Adrenal gland (tissue), 5 donors: ENCODE measurements at regions not wholly inside any gene's neighbourhood (a gene's known extent, or its start where the extent isn't known, plus 50 kb on each side); places are given as distances from the start of the nearest gene placed in this dataset.
"Not testable (repeated sequence)": the region's sequence is repeated elsewhere in the genome, so short reads cannot be mapped to it uniquely, and the experiment has no call there.

Experiments used
- POLR2A ChIP-seq, 2 donors: fragments of 450-650 bp; IDR thresholded peaks; one replicate each; pipeline ENCODE4 v1.6.1; 2017; ENCODE audit warnings: antibody characterized with exemption in 2 of 2, mild to moderate bottlenecking in 2 of 2, moderate library complexity in 1 of 2
- TF ChIP-seq, protein P1 (sequence below), 6 experiments: fragments of 450-650 bp in 4 of 6; fragments of 200-600 bp in 2 of 6; sonication (generic) in 1 of 6; IDR thresholded peaks; 1 replicate in 5 of 6; 2 replicates in 1 of 6; pipeline versions ENCODE4 v1.5.1 to v1.8.0; 2016 to 2021; ENCODE audit warnings: antibody characterized with exemption in 6 of 6, mild to moderate bottlenecking in 2 of 6, moderate library complexity in 1 of 6
- donor health status: DM: no; HTN: no; CAD: no.

- TF ChIP-seq, protein P1, sequence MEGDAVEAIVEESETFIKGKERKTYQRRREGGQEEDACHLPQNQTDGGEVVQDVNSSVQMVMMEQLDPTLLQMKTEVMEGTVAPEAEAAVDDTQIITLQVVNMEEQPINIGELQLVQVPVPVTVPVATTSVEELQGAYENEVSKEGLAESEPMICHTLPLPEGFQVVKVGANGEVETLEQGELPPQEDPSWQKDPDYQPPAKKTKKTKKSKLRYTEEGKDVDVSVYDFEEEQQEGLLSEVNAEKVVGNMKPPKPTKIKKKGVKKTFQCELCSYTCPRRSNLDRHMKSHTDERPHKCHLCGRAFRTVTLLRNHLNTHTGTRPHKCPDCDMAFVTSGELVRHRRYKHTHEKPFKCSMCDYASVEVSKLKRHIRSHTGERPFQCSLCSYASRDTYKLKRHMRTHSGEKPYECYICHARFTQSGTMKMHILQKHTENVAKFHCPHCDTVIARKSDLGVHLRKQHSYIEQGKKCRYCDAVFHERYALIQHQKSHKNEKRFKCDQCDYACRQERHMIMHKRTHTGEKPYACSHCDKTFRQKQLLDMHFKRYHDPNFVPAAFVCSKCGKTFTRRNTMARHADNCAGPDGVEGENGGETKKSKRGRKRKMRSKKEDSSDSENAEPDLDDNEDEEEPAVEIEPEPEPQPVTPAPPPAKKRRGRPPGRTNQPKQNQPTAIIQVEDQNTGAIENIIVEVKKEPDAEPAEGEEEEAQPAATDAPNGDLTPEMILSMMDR (IDR thresholded peaks at IDR 0.05) = not testable (repeated sequence)
- not testable (repeated sequence) for TF ChIP-seq POLR2A (IDR thresholded peaks at IDR 0.05)
Observed at GRCh38 chr3:125791021-125791420, 178.0 kb upstream of the ROPN1B start.
